GM12892 (cell line): ENCODE measurements at regions not wholly inside any gene's neighbourhood (a gene's known extent, or its start where the extent isn't known, plus 50 kb on each side); places are given as distances from the start of the nearest gene placed in this dataset.

Source experiments
- POLR2A ChIP-seq: IDR thresholded peaks from 2 replicates; pipeline ENCODE4 v1.6.1; 2011; ENCODE audit warnings: low read depth, low read length, control low read depth
- POLR2AphosphoS5 ChIP-seq: IDR thresholded peaks from 2 replicates; pipeline ENCODE4 v1.6.1; 2011; ENCODE audit warnings: low read depth, low read length, control low read depth

DNA sequence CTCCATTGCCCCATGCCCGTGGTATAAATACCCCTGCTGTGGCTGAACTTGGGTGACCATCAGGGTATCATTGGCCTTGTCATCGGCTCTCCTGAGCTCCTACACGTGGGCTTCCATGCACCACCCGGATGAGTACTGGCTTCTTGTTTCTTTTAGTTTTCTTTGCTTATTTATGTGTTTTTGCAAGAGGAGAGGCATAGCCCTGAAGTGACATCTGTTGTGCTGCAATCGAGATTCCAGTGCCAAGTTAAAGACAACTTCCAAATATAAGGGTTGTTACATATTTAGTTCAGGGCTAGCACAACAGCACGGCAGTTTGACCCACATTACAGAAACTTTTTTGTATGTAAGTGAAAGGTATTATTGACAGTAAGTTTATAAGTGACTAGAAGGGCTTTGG, 1087.1 kb downstream of the TBC1D22A start:
- TF ChIP-seq POLR2AphosphoS5: no peak
- no peak for TF ChIP-seq POLR2A
